HUES64 (cell line): ENCODE measurements at regions not wholly inside any gene's neighbourhood (a gene's known extent, or its start where the extent isn't known, plus 50 kb on each side); places are given as distances from the start of the nearest gene placed in this dataset.
A peak's percentile ranks its signal among the peaks of the same experiment; 100 is the strongest.
"Not testable (repeated sequence)": the region's sequence is repeated elsewhere in the genome, so short reads cannot be mapped to it uniquely, and the experiment has no call there.

ENCODE experiments used
- H3K27ac ChIP-seq: 2 replicates; pipeline ENCODE4 v1.7.0; 2013; ENCODE audit warnings: low read depth, low read length, inconsistent platforms
- H3K27me3 ChIP-seq: 2 replicates; pipeline ENCODE4 v1.6.1; 2013; ENCODE audit warnings: mild to moderate bottlenecking, low read length; ENCODE audit not compliant: insufficient read depth
- H3K36me3 ChIP-seq: 2 replicates; pipeline ENCODE4 v1.6.1; 2013; ENCODE audit warnings: mild to moderate bottlenecking, low read length; ENCODE audit not compliant: insufficient read depth
- H3K4me1 ChIP-seq: 2 replicates; pipeline ENCODE4 v1.6.1; 2013; ENCODE audit warnings: mild to moderate bottlenecking, low read length, moderate library complexity; ENCODE audit not compliant: insufficient read depth
- H3K4me3 ChIP-seq: 2 replicates; pipeline ENCODE4 v1.5.1; 2013; ENCODE audit warnings: mild to moderate bottlenecking, low read length, moderate library complexity
- H3K9ac ChIP-seq: 2 replicates; pipeline ENCODE4 v1.6.1; 2013; ENCODE audit warnings: mild to moderate bottlenecking, low read depth, low read length
- H3K9me3 ChIP-seq: 2 replicates; pipeline ENCODE4 v1.6.1; 2013; ENCODE audit warnings: low read depth, low read length; ENCODE audit not compliant: insufficient read depth
- WGBS: fragments of 150-250, 120-280 bp; methylation state at CpG from one replicate; pipeline ENCODE4 v1.1.7; 2013; ENCODE audit warnings: missing lambda C conversion rate; 5-methylcytosine and 5-hydroxymethylcytosine counted together

DNA sequence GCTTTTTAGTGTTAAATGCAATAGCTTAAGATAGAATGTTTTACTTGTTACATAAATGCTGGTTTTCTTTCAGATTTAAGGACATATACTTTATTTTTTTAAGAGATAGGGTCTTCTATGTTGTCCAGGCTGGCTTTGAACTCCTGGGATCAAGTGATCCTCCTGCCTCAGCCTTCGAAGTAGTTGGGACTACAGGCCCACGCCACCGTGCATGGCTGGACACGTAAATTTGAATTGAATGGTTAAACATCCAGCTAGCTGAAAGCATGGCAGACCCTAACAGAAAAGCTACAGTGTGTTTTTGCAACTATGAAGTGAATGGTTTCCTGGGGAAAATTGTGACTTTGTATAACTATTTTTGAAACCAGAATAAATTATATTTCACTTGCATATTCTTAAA, 2888.6 kb downstream of the RPIA start:
- H3K4me1 ChIP-seq, H3K4me3 ChIP-seq, H3K27me3 ChIP-seq, H3K27ac ChIP-seq, H3K9me3 ChIP-seq, H3K9ac ChIP-seq, H3K36me3 ChIP-seq: not testable (repeated sequence)
- WGBS: 81% methylated on average over 4 of the region's 4 CpGs

DNA sequence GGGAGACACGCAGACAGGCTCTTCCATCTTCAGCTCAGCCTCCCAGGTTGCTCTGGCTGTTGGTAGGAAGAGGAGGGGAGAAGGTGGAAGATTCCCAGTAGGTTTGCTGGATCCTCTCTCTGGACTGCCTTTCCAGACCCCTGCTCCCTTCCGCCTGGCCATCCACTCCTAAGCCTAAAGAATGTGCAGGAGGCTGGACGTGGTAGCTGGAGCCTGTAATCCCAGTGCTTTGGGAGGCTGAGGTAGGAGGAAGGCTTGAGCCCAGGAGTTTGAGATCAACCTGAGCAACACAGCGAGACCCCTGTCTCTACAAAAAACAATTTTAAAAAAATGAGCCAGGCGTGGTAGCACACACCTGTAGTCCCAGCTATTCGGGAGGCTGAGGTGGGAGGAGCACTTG, 2895.6 kb downstream of the RPIA start:
- H3K36me3 ChIP-seq, H3K4me1 ChIP-seq: not testable (repeated sequence)
- 77% methylated on average over 6 of the region's 6 CpGs for WGBS

DNA sequence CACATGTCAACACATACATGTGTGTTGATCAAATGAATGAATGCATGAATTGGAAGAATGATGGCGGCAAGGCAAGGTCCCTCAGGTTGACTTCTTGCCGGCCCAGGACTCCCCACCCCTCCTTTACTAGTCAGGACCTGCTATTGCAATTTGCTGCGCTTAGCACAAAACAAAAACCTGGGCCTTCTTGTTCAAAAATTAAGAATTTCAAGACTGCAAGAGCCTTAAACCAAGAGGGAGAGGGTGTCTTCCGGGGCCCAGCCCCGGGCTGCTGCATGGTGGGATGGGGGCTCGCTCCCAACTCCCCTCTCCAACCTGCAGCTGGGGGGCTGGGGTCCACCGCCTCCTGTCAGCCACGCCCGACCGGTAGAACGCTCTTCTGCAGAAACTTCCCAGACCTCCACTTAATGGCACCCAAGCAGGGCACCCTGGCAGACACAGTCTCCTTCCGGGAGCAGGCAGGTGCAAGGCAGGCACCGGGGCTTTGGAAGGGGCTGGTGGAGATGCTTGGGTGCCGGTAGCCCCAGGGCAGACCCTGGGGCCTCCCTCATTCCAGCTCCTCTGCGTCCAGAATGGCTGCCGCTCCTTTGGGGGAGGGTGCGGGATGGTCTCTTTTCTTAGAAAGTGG, 2896.5 kb downstream of the RPIA start:
- not testable (repeated sequence) for H3K36me3 ChIP-seq, H3K4me3 ChIP-seq, H3K27ac ChIP-seq, H3K4me1 ChIP-seq, H3K9me3 ChIP-seq, H3K9ac ChIP-seq
- peaks cover 30% of the 10 kb centered on the region for H3K27me3 ChIP-seq
- WGBS: 92% methylated on average over 14 of the region's 17 CpGs

More for the DNA sequence above, 2895.6 kb downstream of the RPIA start:
- H3K27ac ChIP-seq, H3K4me3 ChIP-seq, H3K9ac ChIP-seq, H3K9me3 ChIP-seq: not testable (repeated sequence)
- H3K27me3 ChIP-seq: peaks cover 30% of the 10 kb centered on the region

DNA sequence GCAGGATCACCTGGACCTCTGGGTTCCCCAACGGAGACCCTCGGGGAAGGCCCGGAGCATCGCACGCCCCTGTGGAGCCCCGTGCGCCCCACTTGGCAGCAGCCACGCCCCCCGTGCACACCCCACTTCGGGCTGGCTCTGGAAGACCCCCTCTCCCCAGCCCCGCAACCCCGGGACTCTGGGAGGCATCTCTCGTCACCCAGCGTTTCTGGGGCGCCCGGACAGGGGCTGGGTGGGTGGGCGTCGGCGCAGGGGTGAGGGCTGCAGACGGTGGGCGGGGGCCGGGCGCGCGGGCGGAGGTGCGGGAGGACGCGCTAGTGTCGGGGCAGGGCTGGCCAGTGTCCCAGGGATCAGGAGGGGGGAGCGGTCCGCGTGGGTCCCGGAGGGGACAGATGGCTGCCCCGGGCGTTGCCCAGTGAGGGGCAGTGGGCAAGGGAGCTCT, 2897.3 kb downstream of the RPIA start:
- WGBS: 92% methylated on average over 36 of the region's 36 CpGs
- H3K36me3 ChIP-seq, H3K4me1 ChIP-seq, H3K9ac ChIP-seq, H3K27ac ChIP-seq, H3K9me3 ChIP-seq, H3K4me3 ChIP-seq: not testable (repeated sequence)
- peaks cover 30% of the 10 kb centered on the region for H3K27me3 ChIP-seq

DNA sequence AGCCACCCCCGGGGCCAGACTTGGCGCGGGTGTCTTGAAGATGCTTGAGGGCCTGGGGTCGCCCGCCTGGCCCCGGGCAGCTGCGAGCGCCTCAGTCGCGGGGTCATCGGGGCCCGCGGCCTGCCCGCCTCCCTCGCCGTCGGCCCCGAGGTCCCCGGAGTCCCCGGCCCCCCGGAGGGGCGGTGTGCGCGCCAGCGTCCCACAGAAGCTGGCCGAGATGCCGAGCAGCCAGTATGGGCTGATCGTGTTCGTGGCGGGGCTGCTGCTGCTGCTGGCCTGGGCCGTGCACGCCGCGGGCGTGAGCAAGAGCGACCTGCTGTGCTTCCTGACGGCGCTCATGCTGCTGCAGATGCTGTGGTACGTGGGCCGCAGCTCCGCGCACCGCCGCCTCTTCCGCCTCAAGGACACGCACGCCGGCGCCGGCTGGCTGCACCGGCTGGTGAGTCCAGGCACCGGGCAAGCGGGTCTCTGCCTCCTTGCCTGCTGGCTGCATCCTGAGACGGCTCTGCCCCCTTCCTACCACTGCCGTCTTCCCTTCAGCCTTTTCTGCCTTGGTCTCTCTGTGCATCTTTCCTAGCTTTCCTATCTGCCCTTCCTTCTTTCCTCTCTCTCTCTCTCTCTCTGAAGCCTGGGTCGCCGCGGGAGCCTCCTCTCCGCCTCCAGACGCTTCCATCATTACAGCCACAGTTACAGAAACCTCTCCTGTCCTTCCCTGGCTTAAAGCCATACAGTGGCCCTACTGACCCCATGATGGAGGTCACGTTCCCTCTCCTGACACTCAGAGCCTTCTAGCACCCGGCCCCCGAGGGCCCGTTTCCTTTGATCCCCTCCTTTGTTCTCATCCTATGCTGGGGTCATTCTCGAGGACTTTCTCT, 2898.2 kb downstream of the RPIA start:
- WGBS: 73% methylated on average over 58 of the region's 65 CpGs
- H3K9ac ChIP-seq, H3K9me3 ChIP-seq, H3K27ac ChIP-seq, H3K36me3 ChIP-seq, H3K4me1 ChIP-seq: not testable (repeated sequence)
- Histone ChIP-seq H3K4me3 (peak overlapping the region; percentile 41), H3K27me3 (peaks cover 30% of the 10 kb centered on the region)

DNA sequence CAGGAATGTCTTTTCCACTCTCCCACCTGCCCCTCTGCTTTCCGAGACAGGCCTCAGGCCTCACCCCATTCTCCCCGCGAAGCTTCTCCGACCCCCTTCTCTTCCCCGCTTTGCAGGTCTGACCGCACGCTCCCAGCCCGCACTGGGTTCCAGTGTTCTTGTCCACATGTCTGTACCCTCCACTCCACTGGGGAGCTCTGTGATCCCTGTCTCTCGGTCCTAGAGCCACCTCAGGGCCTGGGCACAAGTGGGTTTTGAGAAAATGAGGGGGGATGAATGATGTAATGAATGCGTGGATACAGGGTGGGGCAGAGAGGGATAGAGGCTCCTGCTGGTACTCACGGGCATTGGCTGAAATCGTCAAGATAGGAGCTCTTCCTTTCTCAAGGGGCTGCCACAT, 2898.9 kb downstream of the RPIA start:
- not testable (repeated sequence) for H3K4me1 ChIP-seq, H3K9ac ChIP-seq, H3K27ac ChIP-seq, H3K9me3 ChIP-seq, H3K4me3 ChIP-seq, H3K36me3 ChIP-seq
- H3K27me3 ChIP-seq: peaks cover 30% of the 10 kb centered on the region
- WGBS: 92% methylated on average over 10 of the region's 12 CpGs

DNA sequence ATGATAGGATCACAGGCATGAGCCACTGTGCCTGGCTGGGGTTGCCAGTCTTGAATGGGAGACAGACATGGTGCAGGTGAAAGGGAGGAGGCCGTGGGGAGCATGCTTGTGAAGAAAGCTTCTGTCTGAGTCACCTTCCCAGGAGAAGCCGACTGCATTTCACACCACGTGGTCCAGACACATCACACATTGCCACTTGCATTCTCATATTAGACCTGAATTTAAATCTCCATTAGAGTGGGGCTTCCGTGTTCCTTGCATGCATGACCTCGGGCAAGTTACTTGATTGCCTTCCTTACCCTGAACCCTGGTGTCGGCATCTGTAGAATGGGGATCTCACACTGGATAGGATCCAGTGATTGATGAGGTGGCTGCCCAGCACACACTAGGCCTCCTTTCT, 2899.6 kb downstream of the RPIA start:
- H3K9ac ChIP-seq, H3K4me1 ChIP-seq, H3K27ac ChIP-seq, H3K4me3 ChIP-seq, H3K36me3 ChIP-seq, H3K9me3 ChIP-seq: not testable (repeated sequence)
- peaks cover 30% of the 10 kb centered on the region for H3K27me3 ChIP-seq
- WGBS: 79% methylated on average over 6 of the region's 6 CpGs

DNA sequence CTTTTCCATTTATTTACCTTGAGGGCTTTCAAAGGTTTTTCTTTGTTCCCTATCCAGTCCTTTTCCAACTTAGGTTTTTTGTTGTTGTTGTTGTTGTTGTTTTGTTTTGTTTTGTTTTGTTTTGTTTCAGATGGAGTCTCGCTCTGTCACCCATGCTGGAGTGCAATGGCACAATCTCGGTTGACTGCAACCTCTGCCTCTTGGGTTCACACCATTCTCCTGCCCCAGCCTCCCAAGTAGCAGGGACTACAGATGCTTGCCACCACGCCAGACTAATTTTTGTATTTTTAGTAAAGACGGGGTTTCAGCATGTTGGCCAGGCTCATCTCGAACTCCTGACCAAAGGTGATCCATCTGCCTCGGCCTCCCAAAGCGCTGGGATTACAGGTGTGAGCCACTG, 2906.0 kb downstream of the RPIA start:
- H3K27me3 ChIP-seq, H3K9me3 ChIP-seq, H3K4me1 ChIP-seq, H3K9ac ChIP-seq, H3K4me3 ChIP-seq, H3K27ac ChIP-seq, H3K36me3 ChIP-seq: not testable (repeated sequence)
- WGBS: 78% methylated on average over 3 of the region's 7 CpGs

DNA sequence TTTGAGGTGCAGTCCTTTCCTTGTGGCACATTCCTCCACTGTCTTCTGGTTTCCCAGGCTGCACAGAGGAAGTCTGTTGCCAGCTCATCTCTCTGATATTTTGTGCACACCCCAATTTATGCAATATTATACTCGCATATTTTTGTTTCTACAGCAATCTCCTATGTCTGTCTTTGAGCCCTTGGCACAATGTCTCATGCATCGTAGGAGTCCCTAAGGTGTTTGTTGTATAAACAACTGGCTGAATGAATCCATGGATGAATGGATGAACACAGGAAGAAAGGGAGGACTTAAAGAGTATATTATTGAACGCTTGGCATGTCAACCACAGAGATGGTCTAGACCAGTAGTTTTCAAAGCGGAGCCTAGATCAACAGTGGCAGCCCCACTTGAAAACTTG, 2907.0 kb downstream of the RPIA start:
- not testable (repeated sequence) for H3K9ac ChIP-seq, H3K9me3 ChIP-seq, H3K36me3 ChIP-seq, H3K4me3 ChIP-seq, H3K27me3 ChIP-seq, H3K27ac ChIP-seq, H3K4me1 ChIP-seq
- WGBS: 79% methylated on average over 4 of the region's 4 CpGs

DNA sequence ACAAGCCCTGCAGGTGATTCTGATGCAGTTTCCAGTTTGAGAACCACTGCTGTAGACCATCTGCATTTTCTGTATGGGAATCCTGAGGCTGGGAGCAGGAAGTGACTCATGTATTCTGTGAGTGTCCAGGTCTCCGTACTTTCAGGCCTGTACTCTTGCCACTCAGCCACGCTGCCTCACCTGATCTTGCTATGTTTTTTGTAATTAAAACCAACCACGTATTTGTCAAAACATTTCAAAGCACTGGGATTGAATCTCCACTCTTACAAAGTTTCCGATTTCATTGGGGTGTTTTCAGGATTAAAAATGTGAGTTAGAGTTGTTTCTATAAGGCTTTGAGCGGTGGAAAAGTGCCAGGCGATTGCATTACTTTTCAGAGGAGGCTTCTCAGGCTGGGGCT, 2907.5 kb downstream of the RPIA start:
- not testable (repeated sequence) for H3K4me3 ChIP-seq, H3K27me3 ChIP-seq, H3K27ac ChIP-seq, H3K4me1 ChIP-seq, H3K36me3 ChIP-seq, H3K9ac ChIP-seq, H3K9me3 ChIP-seq
- WGBS: 75% methylated on average over 6 of the region's 6 CpGs

DNA sequence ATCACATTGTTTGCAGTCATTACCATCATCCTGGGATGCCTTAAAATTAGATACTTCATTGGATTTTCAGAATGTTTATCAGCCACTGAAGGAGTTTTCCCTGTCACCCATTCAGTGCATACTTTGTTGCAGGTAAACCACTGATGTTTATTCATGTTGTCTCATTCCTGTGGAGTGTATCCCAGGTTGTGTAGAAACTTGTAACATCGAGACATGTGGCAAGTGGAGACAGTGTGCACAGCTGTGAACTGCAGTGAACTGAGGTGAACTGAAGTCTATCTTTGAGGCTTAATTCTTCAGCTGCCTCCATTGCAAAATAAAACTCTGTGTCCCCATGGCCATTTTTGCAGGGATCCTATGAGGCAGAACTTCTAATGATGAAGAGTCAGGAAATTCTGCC, 2911.4 kb downstream of the RPIA start:
- H3K36me3 ChIP-seq, H3K9ac ChIP-seq, H3K9me3 ChIP-seq, H3K27me3 ChIP-seq, H3K27ac ChIP-seq, H3K4me1 ChIP-seq, H3K4me3 ChIP-seq: not testable (repeated sequence)
- 67% methylated on average over 1 of the region's 1 CpG for WGBS

DNA sequence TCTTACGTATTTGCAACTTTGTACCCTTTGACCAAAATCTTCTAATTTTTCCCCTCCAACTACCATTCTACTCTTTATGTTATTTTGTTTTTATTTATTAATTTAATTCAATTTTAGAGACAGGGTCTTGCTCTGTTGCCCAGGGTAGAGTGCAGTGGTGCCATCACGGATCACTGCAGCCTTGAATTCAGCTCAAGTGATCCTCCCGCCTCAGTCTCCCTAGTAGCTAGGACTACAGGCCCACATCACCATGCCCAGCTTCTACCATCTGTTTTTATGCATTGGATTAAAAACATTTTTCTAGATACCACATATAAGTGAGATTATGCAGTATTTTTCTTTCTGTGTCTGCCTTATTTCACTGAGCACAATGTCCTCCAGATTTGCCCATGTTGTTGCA, 2912.5 kb downstream of the RPIA start:
- H3K4me1 ChIP-seq, H3K36me3 ChIP-seq, H3K27ac ChIP-seq, H3K4me3 ChIP-seq, H3K9me3 ChIP-seq, H3K27me3 ChIP-seq, H3K9ac ChIP-seq: not testable (repeated sequence)
- 72% methylated on average over 2 of the region's 3 CpGs for WGBS
